ENCODE measurements at regions not wholly inside any gene's neighbourhood (a gene's known extent, or its start where the extent isn't known, plus 50 kb on each side); places are given as distances from the start of the nearest gene placed in this dataset.

GRCh38 chr3:145522893-145523651 is 637.9 kb downstream of the PLOD2 start:
- Histone ChIP-seq H3K27ac (ENCODE audit: low read depth) (no peak overlapping the region), H3K4me3 (no peak overlapping the region), H3K79me2 (replicated peaks; ENCODE audit: insufficient read depth) (no peaks in the 10 kb centered on the region), H3K36me3 (ENCODE audit: insufficient read depth) (no peaks in the 10 kb centered on the region), H3K4me1 (ENCODE audit: insufficient read depth) (peaks cover 8% of the 10 kb centered on the region; the same call in 1 of the 2 replicates), H3K27me3 (ENCODE audit: insufficient read depth) (no peaks in the 10 kb centered on the region), H3F3A (replicated peaks; ENCODE audit: low read depth) (no peaks in the 10 kb centered on the region), H3K4me2 (no peak overlapping the region), H3K9me2 (ENCODE audit: insufficient read depth) (peaks cover 3% of the 10 kb centered on the region; the same call in 1 of the 2 replicates), H4K20me1 (replicated peaks; ENCODE audit: insufficient read depth) (no peaks in the 10 kb centered on the region), H2AFZ (no peak overlapping the region; the same call in 1 of the 2 replicates)
- Mint-ChIP-seq H3K9me3 (no peaks in the 10 kb centered on the region), H3K27me3 (ENCODE audit: insufficient read depth, low read depth, poor library complexity) (peaks cover 2% of the 10 kb centered on the region), H3K36me3 (ENCODE audit: low read depth) (peaks cover 5% of the 10 kb centered on the region; the same call in 2 of the 3 replicates), H3K4me3 (no peak overlapping the region), H3K27ac (no peak overlapping the region), H3K4me1 (peaks cover 9% of the 10 kb centered on the region)
- DNase-seq (ENCODE audit: low spot score) (no peak), ATAC-seq (no peak)
- TF ChIP-seq CREB1 (CRISPR knock-in tag; IDR thresholded peaks at IDR 0.05; ENCODE audit: low read depth) (no peak), EZH2 (IDR thresholded peaks at IDR 0.05; ENCODE audit: low read depth, unreplicated experiment) (no peak), JUNB (IDR thresholded peaks at IDR 0.05; ENCODE audit: unreplicated experiment) (no peak), POLR2AphosphoS5 (IDR thresholded peaks at IDR 0.05; ENCODE audit: low read depth) (no peak), ZNF114 (CRISPR knock-in tag; IDR thresholded peaks at IDR 0.05) (no peak), ZNF331 (CRISPR knock-in tag; IDR thresholded peaks at IDR 0.05; ENCODE audit: low read depth) (no peak), NANOG (IDR thresholded peaks at IDR 0.05; ENCODE audit: borderline replicate concordance) (no peak), ZNF462 (CRISPR knock-in tag; IDR thresholded peaks at IDR 0.05) (no peak), STAT1 (IDR thresholded peaks at IDR 0.05; ENCODE audit: unreplicated experiment) (no peak), EZH2phosphoT487 (IDR thresholded peaks at IDR 0.05; ENCODE audit: unreplicated experiment) (no peak)
- TF ChIP-seq, protein P1, sequence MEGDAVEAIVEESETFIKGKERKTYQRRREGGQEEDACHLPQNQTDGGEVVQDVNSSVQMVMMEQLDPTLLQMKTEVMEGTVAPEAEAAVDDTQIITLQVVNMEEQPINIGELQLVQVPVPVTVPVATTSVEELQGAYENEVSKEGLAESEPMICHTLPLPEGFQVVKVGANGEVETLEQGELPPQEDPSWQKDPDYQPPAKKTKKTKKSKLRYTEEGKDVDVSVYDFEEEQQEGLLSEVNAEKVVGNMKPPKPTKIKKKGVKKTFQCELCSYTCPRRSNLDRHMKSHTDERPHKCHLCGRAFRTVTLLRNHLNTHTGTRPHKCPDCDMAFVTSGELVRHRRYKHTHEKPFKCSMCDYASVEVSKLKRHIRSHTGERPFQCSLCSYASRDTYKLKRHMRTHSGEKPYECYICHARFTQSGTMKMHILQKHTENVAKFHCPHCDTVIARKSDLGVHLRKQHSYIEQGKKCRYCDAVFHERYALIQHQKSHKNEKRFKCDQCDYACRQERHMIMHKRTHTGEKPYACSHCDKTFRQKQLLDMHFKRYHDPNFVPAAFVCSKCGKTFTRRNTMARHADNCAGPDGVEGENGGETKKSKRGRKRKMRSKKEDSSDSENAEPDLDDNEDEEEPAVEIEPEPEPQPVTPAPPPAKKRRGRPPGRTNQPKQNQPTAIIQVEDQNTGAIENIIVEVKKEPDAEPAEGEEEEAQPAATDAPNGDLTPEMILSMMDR (conservative IDR thresholded peaks at IDR 0.05; ENCODE audit: low read depth in 2 of 2): no peak
- TF ChIP-seq, protein P2, sequence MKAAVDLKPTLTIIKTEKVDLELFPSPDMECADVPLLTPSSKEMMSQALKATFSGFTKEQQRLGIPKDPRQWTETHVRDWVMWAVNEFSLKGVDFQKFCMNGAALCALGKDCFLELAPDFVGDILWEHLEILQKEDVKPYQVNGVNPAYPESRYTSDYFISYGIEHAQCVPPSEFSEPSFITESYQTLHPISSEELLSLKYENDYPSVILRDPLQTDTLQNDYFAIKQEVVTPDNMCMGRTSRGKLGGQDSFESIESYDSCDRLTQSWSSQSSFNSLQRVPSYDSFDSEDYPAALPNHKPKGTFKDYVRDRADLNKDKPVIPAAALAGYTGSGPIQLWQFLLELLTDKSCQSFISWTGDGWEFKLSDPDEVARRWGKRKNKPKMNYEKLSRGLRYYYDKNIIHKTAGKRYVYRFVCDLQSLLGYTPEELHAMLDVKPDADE (IDR thresholded peaks at IDR 0.05): no peak
